SJCRH30 (cell line): ENCODE measurements at regions not wholly inside any gene's neighbourhood (a gene's known extent, or its start where the extent isn't known, plus 50 kb on each side); places are given as distances from the start of the nearest gene placed in this dataset.

ENCODE experiments used
- DNase-seq, 2 experiments: peaks; one replicate each; pipeline ENCODE4 v3.0.0-alpha.2; 2015 to 2020
- H3K27ac ChIP-seq: fragments of 250-450 bp; sonication (Bioruptor Pico); 2 replicates; pipeline ENCODE4 v1.5.1; 2020; ENCODE audit warnings: mild to moderate bottlenecking, moderate library complexity
- H3K27me3 ChIP-seq: fragments of 250-450 bp; sonication (Bioruptor Pico); 2 replicates; pipeline ENCODE4 v1.5.1; 2020; ENCODE audit warnings: mild to moderate bottlenecking, moderate library complexity
- H3K36me3 ChIP-seq: fragments of 250-450 bp; sonication (Bioruptor Pico); 2 replicates; pipeline ENCODE4 v1.5.1; 2020; ENCODE audit warnings: mild to moderate bottlenecking, moderate library complexity
- H3K4me1 ChIP-seq: fragments of 250-450 bp; sonication (Bioruptor Pico); 2 replicates; pipeline ENCODE4 v1.5.1; 2020; ENCODE audit warnings: mild to moderate bottlenecking, moderate library complexity
- H3K4me3 ChIP-seq: fragments of 250-450 bp; sonication (Bioruptor Pico); 2 replicates; pipeline ENCODE4 v1.5.1; 2020; ENCODE audit warnings: mild to moderate bottlenecking, moderate library complexity
- H3K9me3 ChIP-seq: fragments of 250-450 bp; sonication (Bioruptor Pico); replicated peaks from 2 replicates; pipeline ENCODE4 v1.5.1; 2020; ENCODE audit warnings: mild to moderate bottlenecking, moderate library complexity

DNA sequence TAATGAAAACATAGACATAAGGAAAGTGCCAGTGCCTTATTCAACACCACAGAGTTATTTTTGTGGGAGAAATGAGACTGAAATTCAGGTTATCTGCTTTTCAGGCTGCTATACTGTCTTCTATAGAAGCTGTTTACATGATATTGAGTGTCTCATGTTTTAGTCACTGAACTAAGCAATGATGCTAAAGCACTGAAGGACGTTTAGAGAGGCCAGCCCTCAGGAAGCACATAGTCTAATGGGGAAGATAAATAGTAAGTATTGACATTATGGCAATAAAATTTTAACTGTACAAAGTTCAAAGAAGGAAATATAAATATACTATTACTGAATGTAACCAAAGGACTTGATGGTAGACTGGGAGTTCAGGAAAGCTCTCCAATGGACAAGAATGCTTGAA, 186.4 kb upstream of the ZC3H15 start:
- no peaks in the 10 kb centered on the region for H3K9me3 ChIP-seq

GRCh38 chr2:186302263-186302662, 183.8 kb upstream of the ZC3H15 start:
- Histone ChIP-seq H3K27ac (no peak overlapping the region), H3K4me1 (no peaks in the 10 kb centered on the region), H3K9me3 (no peaks in the 10 kb centered on the region), H3K27me3 (no peaks in the 10 kb centered on the region), H3K36me3 (no peaks in the 10 kb centered on the region), H3K4me3 (no peak overlapping the region)
- no peak for DNase-seq

More for the DNA sequence above, 186.4 kb upstream of the ZC3H15 start:
- Histone ChIP-seq H3K36me3 (no peaks in the 10 kb centered on the region), H3K27me3 (no peaks in the 10 kb centered on the region), H3K4me1 (no peaks in the 10 kb centered on the region), H3K4me3 (no peak overlapping the region), H3K27ac (no peak overlapping the region)
- no peak for DNase-seq

GRCh38 chr2:186303091-186303490, 183.0 kb upstream of the ZC3H15 start:
- H3K27me3 ChIP-seq = no peaks in the 10 kb centered on the region
- H3K36me3 ChIP-seq = no peaks in the 10 kb centered on the region
- no peak overlapping the region for H3K27ac ChIP-seq
- no peak for DNase-seq
- H3K9me3 ChIP-seq = no peaks in the 10 kb centered on the region
- no peaks in the 10 kb centered on the region for H3K4me1 ChIP-seq
- no peak overlapping the region for H3K4me3 ChIP-seq

DNA sequence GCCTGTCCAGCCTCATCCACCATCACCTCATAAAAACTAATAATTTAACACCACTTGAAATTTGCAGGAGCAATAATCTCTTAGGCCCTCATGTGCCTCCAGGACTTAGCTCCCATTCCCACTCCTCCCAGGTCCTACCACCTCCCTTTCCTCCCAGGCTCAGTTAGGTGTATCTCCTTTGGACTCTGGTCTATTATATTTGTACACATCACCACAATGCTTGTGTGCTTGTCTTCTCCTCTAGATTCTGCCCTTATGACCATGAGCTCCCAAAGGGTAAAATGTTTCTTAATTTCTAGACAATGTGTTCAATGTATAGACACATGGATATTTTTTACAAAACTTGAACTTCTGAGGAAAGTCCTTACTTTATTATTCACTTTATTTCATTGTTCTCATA, 182.0 kb upstream of the ZC3H15 start:
- Histone ChIP-seq H3K9me3 (no peaks in the 10 kb centered on the region), H3K4me1 (no peaks in the 10 kb centered on the region), H3K4me3 (no peak overlapping the region), H3K36me3 (no peaks in the 10 kb centered on the region), H3K27ac (no peak overlapping the region), H3K27me3 (no peaks in the 10 kb centered on the region)
- DNase-seq = no peak

DNA sequence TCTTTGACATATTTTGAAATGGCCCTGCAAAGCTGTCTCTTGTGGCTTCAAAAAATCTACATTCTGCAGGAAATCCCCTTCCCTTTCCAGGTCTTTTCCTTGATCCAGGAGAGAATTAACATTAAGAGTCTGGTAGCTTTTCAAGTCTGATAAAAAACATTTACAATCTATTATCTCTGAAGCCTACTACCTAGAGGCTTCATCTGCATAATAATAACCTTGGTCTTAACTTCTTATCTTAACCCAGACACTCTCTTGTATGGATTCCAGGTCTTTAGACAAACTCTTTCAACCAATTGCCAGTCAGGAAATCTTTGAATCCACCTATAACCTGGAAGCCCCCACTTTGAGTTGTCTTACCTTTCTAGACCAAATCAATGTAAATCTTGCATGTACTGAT, 179.3 kb upstream of the ZC3H15 start:
- no peak for DNase-seq
- Histone ChIP-seq H3K27me3 (no peaks in the 10 kb centered on the region), H3K36me3 (no peaks in the 10 kb centered on the region), H3K9me3 (no peaks in the 10 kb centered on the region), H3K4me3 (no peak overlapping the region), H3K4me1 (no peaks in the 10 kb centered on the region), H3K27ac (no peak overlapping the region)

DNA sequence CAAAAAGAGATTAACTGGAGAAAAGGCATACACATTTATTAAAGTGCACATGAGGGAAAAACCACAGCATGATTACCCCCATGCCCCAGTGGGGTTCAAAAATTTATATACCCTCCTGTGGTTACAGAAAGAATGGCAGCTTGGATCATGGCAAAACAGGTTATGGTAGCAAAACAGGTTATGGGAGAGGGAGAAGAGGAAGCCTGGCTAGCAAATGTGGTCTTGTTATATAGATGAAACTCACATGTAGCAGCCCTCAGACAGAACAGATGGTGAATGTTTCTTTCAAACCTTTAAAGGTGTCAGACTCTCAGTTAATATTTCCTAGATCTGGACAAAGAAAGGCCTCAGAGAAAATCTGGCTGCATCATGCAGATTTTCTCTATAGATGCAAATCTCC, 178.2 kb upstream of the ZC3H15 start:
- no peak overlapping the region for H3K27ac ChIP-seq
- H3K36me3 ChIP-seq = no peaks in the 10 kb centered on the region
- H3K4me1 ChIP-seq = no peaks in the 10 kb centered on the region
- DNase-seq = no peak
- no peak overlapping the region for H3K4me3 ChIP-seq
- H3K27me3 ChIP-seq = no peaks in the 10 kb centered on the region
- H3K9me3 ChIP-seq = peaks cover 5% of the 10 kb centered on the region; the same call in 1 of the 2 replicates

DNA sequence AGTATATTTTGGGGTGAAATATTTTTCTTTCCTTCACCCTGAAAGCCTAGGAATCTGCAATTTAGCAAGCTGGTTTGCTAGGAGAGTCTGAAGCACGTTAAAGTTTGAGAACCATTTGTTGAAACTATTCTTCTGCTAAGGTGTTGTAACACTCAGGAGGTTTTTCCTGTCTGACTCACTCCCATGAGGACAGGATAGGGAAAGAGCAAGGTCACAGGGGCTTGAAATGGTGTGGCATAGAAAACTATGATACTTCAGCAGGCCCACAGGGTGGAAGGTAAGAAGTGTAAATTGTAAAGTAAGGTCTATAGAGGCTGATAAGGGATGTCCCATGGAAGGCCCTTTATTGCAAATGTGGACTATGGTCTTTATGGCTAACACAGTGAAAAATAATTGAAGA, 177.7 kb upstream of the ZC3H15 start:
- DNase-seq = no peak
- Histone ChIP-seq H3K36me3 (no peaks in the 10 kb centered on the region), H3K4me1 (no peaks in the 10 kb centered on the region), H3K9me3 (peaks cover 5% of the 10 kb centered on the region; the same call in 1 of the 2 replicates), H3K27me3 (no peaks in the 10 kb centered on the region), H3K4me3 (no peak overlapping the region), H3K27ac (no peak overlapping the region)

DNA sequence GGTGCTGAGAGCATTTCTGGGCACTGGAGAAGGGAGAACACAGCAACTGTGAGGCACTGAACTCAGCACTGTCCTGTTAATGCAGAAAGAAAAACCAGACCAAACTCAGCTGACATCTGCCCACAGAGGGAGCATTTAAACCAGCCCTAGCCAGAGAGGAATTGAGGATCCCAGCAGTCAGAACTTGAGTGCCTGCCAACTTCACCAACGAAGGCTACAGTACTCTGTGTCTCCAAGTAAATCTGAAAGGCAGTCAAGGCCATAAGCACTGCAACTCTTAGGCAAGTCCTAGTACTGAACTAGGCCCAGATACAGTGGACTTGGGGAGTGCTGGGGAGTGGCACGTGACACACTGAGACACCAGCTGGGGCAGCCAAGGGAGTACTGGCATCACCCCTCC, 176.2 kb upstream of the ZC3H15 start:
- peaks cover 8% of the 10 kb centered on the region; the same call in 1 of the 2 replicates for H3K9me3 ChIP-seq
- H3K27ac ChIP-seq = no peak overlapping the region
- DNase-seq = no peak
- H3K36me3 ChIP-seq = no peaks in the 10 kb centered on the region
- no peaks in the 10 kb centered on the region for H3K4me1 ChIP-seq
- H3K27me3 ChIP-seq = no peaks in the 10 kb centered on the region
- H3K4me3 ChIP-seq = no peak overlapping the region

GRCh38 chr2:186319105-186319504, 167.0 kb upstream of the ZC3H15 start:
- no peaks in the 10 kb centered on the region for H3K4me1 ChIP-seq
- no peak overlapping the region for H3K27ac ChIP-seq
- DNase-seq = no peak
- peaks cover 13% of the 10 kb centered on the region for H3K9me3 ChIP-seq
- no peaks in the 10 kb centered on the region for H3K36me3 ChIP-seq
- H3K27me3 ChIP-seq = no peaks in the 10 kb centered on the region
- no peak overlapping the region for H3K4me3 ChIP-seq

DNA sequence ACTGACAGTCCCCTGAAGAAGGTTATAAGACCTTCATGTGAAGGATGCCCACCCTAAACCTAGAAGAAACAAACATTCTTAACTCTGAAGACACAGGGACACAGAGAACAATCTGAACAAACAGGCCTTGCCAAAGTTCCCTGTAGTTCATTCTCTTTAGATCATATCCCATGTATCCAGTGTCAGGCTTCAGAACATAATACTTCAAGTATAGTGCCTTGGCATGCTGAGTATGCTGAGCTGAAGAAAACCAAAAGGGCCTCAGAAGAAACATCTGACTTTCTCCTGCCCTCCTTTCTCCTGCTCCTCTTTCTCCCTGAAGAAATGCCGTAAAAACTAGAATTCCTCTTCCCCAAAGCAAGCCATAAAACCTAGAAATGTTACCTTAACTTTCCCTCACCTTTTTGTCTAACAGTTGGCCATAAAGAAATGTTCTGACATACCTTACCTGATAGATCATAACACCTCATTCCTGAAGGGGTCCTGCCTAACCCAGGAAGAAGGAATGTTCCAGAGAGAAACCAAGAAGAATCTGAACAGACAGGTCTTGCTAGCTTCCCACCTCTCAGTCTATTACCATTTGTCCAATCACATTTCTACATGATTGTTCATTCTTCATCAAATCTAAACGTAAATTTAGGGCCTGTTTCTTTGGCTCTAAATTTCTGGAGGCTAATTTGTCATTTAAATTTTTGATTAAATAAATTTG, 160.1 kb upstream of the ZC3H15 start:
- Histone ChIP-seq H3K36me3 (no peaks in the 10 kb centered on the region), H3K4me1 (no peaks in the 10 kb centered on the region), H3K4me3 (no peak overlapping the region), H3K27ac (no peak overlapping the region), H3K9me3 (peaks cover 3% of the 10 kb centered on the region), H3K27me3 (no peaks in the 10 kb centered on the region)
- no peak for DNase-seq

- H3K4me3 ChIP-seq = no peak overlapping the region
- H3K36me3 ChIP-seq = no peaks in the 10 kb centered on the region
- H3K27ac ChIP-seq = no peak overlapping the region
- H3K27me3 ChIP-seq = no peaks in the 10 kb centered on the region
- DNase-seq = no peak
- H3K4me1 ChIP-seq = no peaks in the 10 kb centered on the region
- H3K9me3 ChIP-seq = peaks cover 3% of the 10 kb centered on the region; the same call in 1 of the 2 replicates
These were observed 158.7 kb upstream of the ZC3H15 start for GRCh38 chr2:186327251-186327868.

DNA sequence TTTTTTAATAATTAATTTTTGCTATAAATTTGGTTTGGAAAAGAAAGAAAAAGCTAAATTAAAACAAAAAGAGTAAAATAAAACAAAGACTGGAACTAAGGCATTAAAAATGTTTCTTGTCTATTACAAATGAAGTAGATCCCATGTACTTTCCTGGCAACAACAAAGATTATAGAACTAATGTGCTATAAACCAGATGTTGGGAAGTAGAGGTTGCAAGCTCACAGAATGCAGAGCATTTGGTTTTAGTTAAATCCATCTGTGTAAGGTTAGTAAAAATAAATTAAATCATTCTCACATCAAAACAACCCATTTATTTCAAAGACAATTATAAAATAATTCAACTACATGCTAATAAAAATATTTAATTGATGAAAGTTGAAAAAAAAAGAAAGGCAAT, 157.2 kb upstream of the ZC3H15 start:
- H3K27ac ChIP-seq = no peak overlapping the region

GRCh38 chr2:186330050-186330449, 156.0 kb upstream of the ZC3H15 start:
- Histone ChIP-seq H3K36me3 (no peaks in the 10 kb centered on the region), H3K9me3 (peaks cover 3% of the 10 kb centered on the region; the same call in 1 of the 2 replicates), H3K4me3 (no peak overlapping the region), H3K27ac (no peak overlapping the region), H3K4me1 (no peaks in the 10 kb centered on the region), H3K27me3 (no peaks in the 10 kb centered on the region)
- no peak for DNase-seq

More for the DNA sequence above, 157.2 kb upstream of the ZC3H15 start:
- H3K36me3 ChIP-seq = no peaks in the 10 kb centered on the region
- no peak overlapping the region for H3K4me3 ChIP-seq
- H3K27me3 ChIP-seq = no peaks in the 10 kb centered on the region
- peaks cover 3% of the 10 kb centered on the region; the same call in 1 of the 2 replicates for H3K9me3 ChIP-seq
- DNase-seq = no peak
- H3K4me1 ChIP-seq = no peaks in the 10 kb centered on the region

GRCh38 chr2:186339716-186340115, 146.3 kb upstream of the ZC3H15 start:
- H3K27me3 ChIP-seq = no peaks in the 10 kb centered on the region
- no peaks in the 10 kb centered on the region for H3K36me3 ChIP-seq
- no peak overlapping the region for H3K27ac ChIP-seq
- H3K9me3 ChIP-seq = no peaks in the 10 kb centered on the region
- DNase-seq = no peak
- H3K4me3 ChIP-seq = no peak overlapping the region
- no peaks in the 10 kb centered on the region for H3K4me1 ChIP-seq

GRCh38 chr2:186342029-186342428, 144.0 kb upstream of the ZC3H15 start:
- H3K4me3 ChIP-seq = no peak overlapping the region
- no peak for DNase-seq
- no peak overlapping the region for H3K27ac ChIP-seq
- no peaks in the 10 kb centered on the region for H3K4me1 ChIP-seq
- H3K36me3 ChIP-seq = no peaks in the 10 kb centered on the region
- no peaks in the 10 kb centered on the region for H3K27me3 ChIP-seq
- no peaks in the 10 kb centered on the region for H3K9me3 ChIP-seq

DNA sequence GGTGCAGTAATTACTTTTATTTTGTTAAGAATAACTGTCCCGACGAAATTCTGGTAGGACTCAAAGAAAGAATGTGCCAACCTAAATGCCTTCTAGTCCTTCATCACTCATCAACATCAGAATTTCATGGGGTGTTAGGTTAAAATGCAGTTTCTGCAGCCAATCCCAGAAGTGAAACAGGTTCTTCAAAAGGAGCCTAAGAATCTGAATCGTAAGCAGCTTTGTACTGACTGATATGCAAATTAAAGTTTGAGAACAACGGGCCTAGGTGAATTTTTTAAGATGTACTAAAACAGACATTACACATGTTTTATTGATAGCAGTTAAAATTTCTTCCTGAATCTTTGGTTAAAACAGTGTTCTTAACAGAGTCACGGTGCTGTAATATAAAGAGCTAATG, 140.3 kb upstream of the ZC3H15 start:
- no peak for DNase-seq
- Histone ChIP-seq H3K27ac (no peak overlapping the region), H3K4me3 (no peak overlapping the region), H3K9me3 (no peaks in the 10 kb centered on the region), H3K4me1 (0 out of 2 replicates have a peak, but pooled peaks cover 4% of the 10 kb centered on the region), H3K27me3 (no peaks in the 10 kb centered on the region), H3K36me3 (no peaks in the 10 kb centered on the region)
